Aorta (tissue), 5 donors: ENCODE measurements at regions not wholly inside any gene's neighbourhood (a gene's known extent, or its start where the extent isn't known, plus 50 kb on each side); places are given as distances from the start of the nearest gene placed in this dataset.
"Not testable (repeated sequence)": the region's sequence is repeated elsewhere in the genome, so short reads cannot be mapped to it uniquely, and the experiment has no call there.

ENCODE experiments used
- ATAC-seq: fragments of 200-7000 bp; cut with Tn5 transposase; one replicate; pipeline ENCODE4 v1.9.1; 2022; ENCODE audit warnings: moderate library complexity; ENCODE audit not compliant: low FRiP score
- DNase-seq, 2 donors: peaks; one replicate each; pipeline ENCODE4 v3.0.0-alpha.2; 2020
- H3K27ac ChIP-seq, 2 donors: one replicate each; pipeline ENCODE4 v1.5.1; 2013; ENCODE audit warnings: low read length in 2 of 2, mild to moderate bottlenecking in 2 of 2, moderate library complexity in 2 of 2, control low read depth in 1 of 2, inconsistent platforms in 1 of 2, low read depth in 1 of 2
- H3K27me3 ChIP-seq, 2 donors: one replicate each; pipeline ENCODE4 v1.6.1; 2013; ENCODE audit warnings: control low read depth in 1 of 2, low read length in 1 of 2, mild to moderate bottlenecking in 1 of 2, moderate library complexity in 1 of 2; ENCODE audit not compliant: insufficient read depth in 2 of 2, control insufficient read depth in 1 of 2
- H3K36me3 ChIP-seq, 2 donors: one replicate each; pipeline ENCODE4 v1.6.1; 2013; ENCODE audit warnings: control low read depth in 1 of 2, low read length in 1 of 2, mild to moderate bottlenecking in 1 of 2; ENCODE audit not compliant: insufficient read depth in 2 of 2, control insufficient read depth in 1 of 2
- H3K4me1 ChIP-seq, 2 donors: one replicate each; pipeline ENCODE4 v1.6.1; 2013; ENCODE audit warnings: low read length in 2 of 2, control low read depth in 1 of 2, mild to moderate bottlenecking in 1 of 2, moderate library complexity in 1 of 2; ENCODE audit not compliant: insufficient read depth in 2 of 2, control insufficient read depth in 1 of 2
- H3K4me3 ChIP-seq, 2 donors: one replicate each; pipeline ENCODE4 v1.5.1; 2013; ENCODE audit warnings: low read length in 2 of 2, control low read depth in 1 of 2, mild to moderate bottlenecking in 1 of 2
- H3K9me3 ChIP-seq: one replicate; pipeline ENCODE4 v1.6.1; 2013; ENCODE audit warnings: mild to moderate bottlenecking, low read length; ENCODE audit not compliant: control insufficient read depth
- WGBS, 2 donors: extraction: QIAGEN DNeasy Blood & Tissue Kit; methylation state at CpG; one replicate each; pipeline ENCODE4 v1.1.7; 2013; 5-methylcytosine and 5-hydroxymethylcytosine counted together
- intact Hi-C, 2 donors: fragments of 100-400 bp; cut with DNase I; formaldehyde crosslinking; loops; one replicate each; pipeline versions ENCODE4 v1.14.2 to v1.15.0; 2022
- donor health status: healthy with polysubstance abuse.
- donor health status: Bipolar disorder and iron deficiency.
- donor health status: DM: no; HTN: no; CAD: no.
- donor health status: DM: no; HTN: no; CAD: no.
- donor health status: DM: yes; HTN: yes; CAD: no.

DNA sequence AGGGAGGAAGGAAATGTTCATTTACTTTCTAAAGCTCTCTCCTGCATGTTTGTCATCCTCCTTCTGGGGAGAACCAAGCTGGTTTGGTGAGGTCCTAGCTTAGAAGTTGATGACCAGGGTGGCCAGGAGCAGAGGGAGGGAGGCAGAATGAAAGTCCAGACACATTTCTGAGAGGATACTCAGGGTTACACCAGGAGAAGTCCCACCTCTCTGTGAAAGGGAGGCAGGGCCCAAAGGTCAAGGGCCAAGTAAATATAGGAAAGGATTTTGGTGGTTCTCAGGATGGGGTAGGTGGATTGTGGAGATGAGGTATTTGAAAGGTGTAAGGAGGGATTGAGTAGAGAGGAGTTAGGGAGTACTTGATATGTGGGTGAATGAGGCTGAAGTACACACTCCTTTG, 58.0 kb upstream of the FBXO11 start:
- intact Hi-C loops, result no loop called here

DNA sequence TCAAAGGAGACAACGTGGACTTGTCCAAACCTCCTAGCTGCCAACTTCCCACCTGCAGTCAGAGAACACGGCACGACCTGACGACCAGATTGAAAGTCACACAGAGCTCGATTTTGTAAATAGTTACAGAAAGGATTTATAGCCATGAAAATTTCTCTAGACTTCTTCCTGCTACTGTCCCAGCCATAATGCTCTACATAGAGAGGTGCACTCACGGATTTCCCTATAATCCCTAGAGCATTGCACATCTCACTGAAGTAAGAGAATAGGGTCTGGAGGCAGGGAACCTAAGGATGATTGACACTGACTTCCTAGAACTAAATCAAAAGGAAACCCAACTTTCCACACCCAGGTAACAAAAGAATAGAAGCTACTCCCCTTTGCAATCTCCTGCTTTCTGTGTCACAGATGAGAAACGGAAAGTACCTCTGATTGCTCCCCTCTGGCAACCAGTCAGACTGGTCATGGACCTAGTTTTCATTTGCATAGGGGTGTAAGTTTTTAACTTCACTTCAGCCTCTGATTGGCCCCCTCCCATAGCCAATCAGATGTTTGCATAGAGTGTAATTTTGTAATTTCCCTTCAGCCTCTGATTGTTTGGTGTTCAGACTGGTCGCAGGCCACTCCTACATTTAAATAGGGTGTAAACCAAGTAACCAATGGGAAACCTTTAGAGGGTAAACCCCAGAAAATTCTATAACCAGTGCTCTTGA, 58.6 kb upstream of the FBXO11 start:
- H3K27me3 ChIP-seq, result no peaks in the 10 kb centered on the region
- no peaks in the 10 kb centered on the region for H3K4me1 ChIP-seq
- H3K36me3 ChIP-seq, result no peaks in the 10 kb centered on the region
- DNase-seq (no peak), ATAC-seq (no peak)
- WGBS, 2 donors, result 71 to 79% methylated on average over 8 of the region's 8 CpGs
- H3K4me3 ChIP-seq, result no peak overlapping the region
- intact Hi-C loops, result no loop called here
- no peak overlapping the region for H3K27ac ChIP-seq
- H3K9me3 ChIP-seq, result no peaks in the 10 kb centered on the region

More for the DNA sequence above, 58.0 kb upstream of the FBXO11 start:
- Histone ChIP-seq H3K36me3 (no peaks in the 10 kb centered on the region), H3K4me3 (no peak overlapping the region), H3K27me3 (no peaks in the 10 kb centered on the region), H3K27ac (no peak overlapping the region), H3K4me1 (no peaks in the 10 kb centered on the region), H3K9me3 (no peaks in the 10 kb centered on the region)
- ATAC-seq (no peak), DNase-seq (no peak)

DNA sequence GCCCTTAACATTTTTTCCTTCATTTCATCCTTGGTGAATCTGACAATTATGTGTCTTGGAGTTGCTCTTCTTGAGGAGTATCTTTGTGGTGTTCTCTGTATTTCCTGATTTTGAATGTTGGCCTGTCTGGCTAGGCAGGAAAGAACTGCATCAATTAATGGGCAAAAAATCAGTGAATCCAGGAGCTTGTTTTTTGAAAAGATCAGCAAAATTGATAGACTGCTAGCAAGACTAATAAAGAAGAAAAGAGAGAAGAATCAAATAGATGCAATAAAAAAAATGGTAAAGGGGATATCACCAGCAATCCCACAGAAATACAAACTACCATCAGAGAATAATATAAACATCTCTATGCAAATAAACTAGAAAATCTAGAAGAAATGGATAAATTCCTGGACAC, 70.4 kb upstream of the FBXO11 start:
- ATAC-seq, H3K4me3 ChIP-seq, H3K9me3 ChIP-seq, H3K4me1 ChIP-seq, H3K27me3 ChIP-seq, H3K27ac ChIP-seq, H3K36me3 ChIP-seq, intact Hi-C loops, DNase-seq: not testable (repeated sequence)

DNA sequence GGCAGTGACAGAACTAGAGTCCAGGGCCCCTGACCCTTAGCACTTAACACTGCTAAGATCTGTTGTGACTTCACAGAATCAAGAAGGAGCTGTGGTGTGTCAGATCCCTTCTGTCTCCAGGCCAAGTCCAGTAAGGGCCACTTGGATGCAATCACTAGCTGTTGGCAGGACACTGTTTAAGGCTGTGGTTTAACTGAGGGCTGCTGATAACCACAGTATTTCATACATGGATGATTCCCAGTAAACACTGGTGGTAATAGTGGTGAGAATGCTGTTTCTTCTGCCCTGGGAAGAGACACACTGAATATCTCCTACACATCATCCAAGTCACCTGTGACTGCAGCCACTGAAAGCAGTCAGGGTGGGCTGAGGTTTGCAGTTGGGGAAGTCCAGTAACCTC, 77.7 kb upstream of the FBXO11 start:
- no peaks in the 10 kb centered on the region for H3K27me3 ChIP-seq
- intact Hi-C loops, result no loop called here
- ATAC-seq, result no peak
- DNase-seq, result no peak
- H3K36me3 ChIP-seq, result no peaks in the 10 kb centered on the region
- no peaks in the 10 kb centered on the region for H3K9me3 ChIP-seq
- H3K4me3 ChIP-seq, result no peak overlapping the region
- H3K27ac ChIP-seq, result no peak overlapping the region
- H3K4me1 ChIP-seq, result no peaks in the 10 kb centered on the region

DNA sequence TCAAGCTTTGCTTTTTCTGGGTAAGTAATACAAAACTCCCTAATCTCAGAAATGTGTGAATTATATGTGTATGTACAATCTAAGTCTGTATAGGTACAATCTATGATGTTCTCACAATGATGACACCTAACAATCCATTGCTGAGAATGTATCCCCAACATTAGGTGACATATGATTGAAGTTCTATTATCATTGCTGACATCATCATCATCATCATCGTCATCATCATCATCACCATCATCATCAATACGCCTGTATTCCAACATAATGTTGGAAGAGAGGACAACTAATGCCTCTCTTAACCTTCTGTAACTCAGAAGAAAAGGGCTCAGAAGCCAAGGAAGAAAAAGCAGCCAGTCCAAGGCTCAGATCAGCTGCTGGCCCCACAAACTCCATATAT, 84.2 kb upstream of the FBXO11 start:
- Histone ChIP-seq H3K4me3 (no peak overlapping the region), H3K27ac (no peak overlapping the region), H3K36me3 (no peaks in the 10 kb centered on the region), H3K4me1 (no peaks in the 10 kb centered on the region), H3K9me3 (no peaks in the 10 kb centered on the region), H3K27me3 (no peaks in the 10 kb centered on the region)
- WGBS, 2 donors, result 81 to 91% methylated on average over 2 of the region's 2 CpGs
- ATAC-seq (no peak), DNase-seq (no peak)
- intact Hi-C loops, result no loop called here

DNA sequence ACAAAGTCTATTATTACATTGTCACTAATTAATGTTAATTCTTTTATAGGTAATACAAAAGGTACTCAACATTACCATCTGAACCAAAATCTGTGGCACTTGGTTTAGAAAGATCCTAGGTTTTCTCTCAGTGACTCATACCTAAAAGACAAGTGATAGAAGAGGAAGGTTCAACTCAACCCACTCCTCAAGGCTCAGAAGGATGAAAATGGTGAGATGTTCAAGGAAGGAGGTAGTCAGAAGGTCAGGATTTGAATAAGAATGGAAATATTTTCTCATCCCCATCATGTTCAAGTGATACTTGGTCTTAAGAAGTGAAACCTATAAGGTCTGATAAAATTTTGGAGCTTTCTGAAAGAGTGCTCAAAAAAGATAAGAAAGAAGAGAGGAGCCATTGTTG, 86.4 kb upstream of the FBXO11 start:
- ATAC-seq (no peak), DNase-seq (no peak)
- Histone ChIP-seq H3K36me3 (no peaks in the 10 kb centered on the region), H3K4me1 (no peaks in the 10 kb centered on the region), H3K27ac (no peak overlapping the region), H3K9me3 (no peaks in the 10 kb centered on the region), H3K27me3 (no peaks in the 10 kb centered on the region), H3K4me3 (no peak overlapping the region)
- intact Hi-C loops, result no loop called here

DNA sequence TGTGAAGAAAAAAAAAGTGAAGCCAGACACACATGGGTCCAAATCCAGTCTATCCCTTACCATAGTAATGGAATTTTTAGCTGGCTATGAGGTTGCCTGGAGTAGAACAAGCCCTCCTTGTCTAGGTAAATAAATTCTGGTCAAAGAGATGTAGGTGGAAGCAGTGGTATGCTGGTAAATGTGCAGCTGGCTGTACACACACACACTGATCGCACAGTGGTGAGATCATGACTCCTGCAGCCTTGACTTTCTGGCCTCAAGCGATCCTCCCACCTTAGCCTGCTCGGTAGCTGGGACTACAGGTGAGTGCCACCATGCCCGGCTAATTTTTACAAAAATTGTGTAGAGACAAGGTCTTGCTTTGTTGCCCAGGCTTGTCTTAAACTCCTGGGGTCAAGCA, 90.5 kb upstream of the FBXO11 start:
- H3K36me3 ChIP-seq, result no peaks in the 10 kb centered on the region
- H3K4me3 ChIP-seq, result no peak overlapping the region
- H3K27ac ChIP-seq, result no peak overlapping the region
- intact Hi-C loops, result no loop called here
- DNase-seq, result no peak
- H3K4me1 ChIP-seq, result no peaks in the 10 kb centered on the region
- no peak for ATAC-seq
- WGBS, 2 donors, result 86 to 90% methylated on average over 4 of the region's 4 CpGs
- no peaks in the 10 kb centered on the region for H3K27me3 ChIP-seq
- H3K9me3 ChIP-seq, result no peaks in the 10 kb centered on the region

DNA sequence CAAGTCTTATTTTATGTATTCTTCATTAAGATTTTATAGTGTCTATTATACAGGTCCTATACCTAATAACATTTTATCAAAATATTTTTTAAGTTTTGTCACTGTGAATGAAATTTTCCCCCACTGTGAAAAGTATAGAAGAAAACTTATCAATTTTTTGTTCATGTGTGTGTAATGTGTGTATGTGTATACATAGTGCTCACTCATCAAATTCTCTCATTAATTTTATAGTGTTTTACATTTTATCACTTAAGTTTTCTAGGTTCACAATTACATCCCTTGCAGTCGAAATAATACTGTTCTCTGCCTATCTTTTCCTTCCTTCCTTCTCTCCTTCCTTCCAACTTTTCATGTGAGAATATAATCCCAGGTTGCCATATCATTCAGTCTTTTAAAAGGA, 93.2 kb upstream of the FBXO11 start:
- 78 to 94% methylated on average over 1 of the region's 1 CpG for WGBS, 2 donors
- ATAC-seq (no peak), DNase-seq (no peak)
- Histone ChIP-seq H3K9me3 (no peaks in the 10 kb centered on the region), H3K36me3 (no peaks in the 10 kb centered on the region), H3K4me1 (no peaks in the 10 kb centered on the region), H3K27me3 (no peaks in the 10 kb centered on the region), H3K27ac (no peak overlapping the region), H3K4me3 (no peak overlapping the region)
- intact Hi-C loops, result no loop called here

DNA sequence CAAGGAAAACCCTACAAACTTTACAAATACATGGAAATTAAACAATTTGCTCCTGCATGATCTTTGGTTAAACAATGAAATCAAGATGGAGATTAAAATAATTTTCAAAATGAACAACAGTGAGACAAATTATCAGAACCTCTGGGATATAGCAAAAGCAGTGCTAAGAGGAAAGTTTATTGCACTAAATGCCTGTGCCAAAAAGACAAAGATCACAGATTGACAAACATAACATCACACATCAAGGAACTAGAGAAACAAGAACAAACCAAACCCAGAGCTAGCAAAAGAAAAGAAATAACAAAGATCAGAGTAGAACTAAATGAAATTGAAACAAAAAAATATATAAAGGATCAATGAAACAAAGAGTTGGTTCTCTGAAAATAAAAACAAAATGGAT, 95.2 kb upstream of the FBXO11 start:
- Histone ChIP-seq H3K27me3 (no peaks in the 10 kb centered on the region), H3K27ac (no peak overlapping the region), H3K4me3 (no peak overlapping the region), H3K4me1 (no peaks in the 10 kb centered on the region), H3K9me3 (no peaks in the 10 kb centered on the region), H3K36me3 (no peaks in the 10 kb centered on the region)
- ATAC-seq (no peak), DNase-seq (no peak)
- intact Hi-C loops, result no loop called here
